Tongue (tissue), 1 donor: ENCODE measurements at regions not wholly inside any gene's neighbourhood (a gene's known extent, or its start where the extent isn't known, plus 50 kb on each side); places are given as distances from the start of the nearest gene placed in this dataset.

ENCODE experiments used
- DNase-seq: peaks from one replicate; pipeline ENCODE4 v3.0.0-alpha.2; 2015

GRCh38 chr5:171688696-171689495, 96.7 kb upstream of the SMIM23 start:
- DNase-seq = peak; percentile 79

GRCh38 chr5:171689853-171690417, 95.7 kb upstream of the SMIM23 start:
- no peak for DNase-seq

GRCh38 chr5:171692107-171692506, 93.5 kb upstream of the SMIM23 start:
- DNase-seq = no peak

- no peak for DNase-seq
Observed at GRCh38 chr5:171692936-171693335, 92.7 kb upstream of the SMIM23 start.

- no peak for DNase-seq
Observed at GRCh38 chr5:171693412-171693811, 92.2 kb upstream of the SMIM23 start.

GRCh38 chr5:171695804-171696203, 89.8 kb upstream of the SMIM23 start:
- no peak for DNase-seq

- DNase-seq = no peak
Observed at GRCh38 chr5:171697221-171698102, 88.2 kb upstream of the SMIM23 start.

- DNase-seq = peak; percentile 78
Observed at GRCh38 chr5:171700318-171700912, 85.2 kb upstream of the SMIM23 start.

- DNase-seq = peak; percentile 85
Observed at GRCh38 chr5:171701100-171701541, 84.5 kb upstream of the SMIM23 start.

- peak; percentile 65 for DNase-seq
Observed at GRCh38 chr5:171702135-171702770, 83.4 kb upstream of the SMIM23 start.

- no peak for DNase-seq
Observed at GRCh38 chr5:171703146-171703545, 82.5 kb upstream of the SMIM23 start.

GRCh38 chr5:171705036-171705435, 80.6 kb upstream of the SMIM23 start:
- DNase-seq = no peak

- DNase-seq = no peak
Observed at GRCh38 chr5:171705830-171706468, 79.7 kb upstream of the SMIM23 start.

- DNase-seq = no peak
Observed at GRCh38 chr5:171706736-171707441, 78.7 kb upstream of the SMIM23 start.

GRCh38 chr5:171707442-171707792, 78.2 kb upstream of the SMIM23 start:
- DNase-seq = no peak

GRCh38 chr5:171709930-171710329, 75.7 kb upstream of the SMIM23 start:
- DNase-seq = no peak

- DNase-seq = no peak
Observed at GRCh38 chr5:171710451-171711024, 75.1 kb upstream of the SMIM23 start.

GRCh38 chr5:171711571-171711970, 74.0 kb upstream of the SMIM23 start:
- no peak for DNase-seq

GRCh38 chr5:171712616-171713015, 73.0 kb upstream of the SMIM23 start:
- DNase-seq = no peak

GRCh38 chr5:171713152-171713551, 72.5 kb upstream of the SMIM23 start:
- no peak for DNase-seq

GRCh38 chr5:171714261-171714660, 71.4 kb upstream of the SMIM23 start:
- DNase-seq = no peak
